ENCODE measurements at regions not wholly inside any gene's neighbourhood (a gene's known extent, or its start where the extent isn't known, plus 50 kb on each side); places are given as distances from the start of the nearest gene placed in this dataset.

GRCh38 chr2:7430421-7430868 is 513.2 kb downstream of the RNF144A start:
- H3K27me3 ChIP-seq, result no peaks in the 10 kb centered on the region
- intact Hi-C loops (cut with DNase I), result loop anchor here in 1 of 3 donors (10.0 kb wide), 1 partner anchor 234 kb away; no protein-coding TSS in a partner anchor
- no peak for FAIRE-seq
- no peak for DNase-seq
- H3K4me3 ChIP-seq, result peak overlapping the region in 1 of 4 donors; percentile 46
- H3K9me3 ChIP-seq, result no peaks in the 10 kb centered on the region
- H3K36me3 ChIP-seq, result no peaks in the 10 kb centered on the region
- no peak overlapping the region for H3K27ac ChIP-seq
- TF ChIP-seq CTCF (IDR thresholded peaks at IDR 0.05), result no peak
- 87 to 91% methylated on average over 10 of the region's 10 CpGs for WGBS, 2 donors
- H3K4me1 ChIP-seq, result no peaks in the 10 kb centered on the region
- no peak for ATAC-seq

- intact Hi-C loops (cut with DNase I), result loop anchor here in 1 of 3 donors (10.0 kb wide), 1 partner anchor 234 kb away; no protein-coding TSS in a partner anchor
- peak overlapping the region in 2 of 4 donors; percentile 6 to 18 for H3K27ac ChIP-seq
- TF ChIP-seq CTCF (IDR thresholded peaks at IDR 0.05), result no peak
Observed at GRCh38 chr2:7430869-7431641, 513.8 kb downstream of the RNF144A start.

GRCh38 chr2:7432436-7432835 is 515.2 kb downstream of the RNF144A start:
- DNase-seq, result no peak
- Histone ChIP-seq H3K9me3 (no peaks in the 10 kb centered on the region), H3K36me3 (no peaks in the 10 kb centered on the region), H3K4me3 (no peak overlapping the region), H3K27me3 (no peaks in the 10 kb centered on the region), H3K4me1 (no peaks in the 10 kb centered on the region), H3K27ac (no peak overlapping the region)
- intact Hi-C loops (cut with DNase I), result loop anchor here in 1 of 3 donors (10.0 kb wide), 1 partner anchor 232 kb away; no protein-coding TSS in a partner anchor
- 92 to 95% methylated on average over 4 of the region's 4 CpGs for WGBS, 2 donors
- no peak for ATAC-seq
- TF ChIP-seq CTCF (IDR thresholded peaks at IDR 0.05), result no peak
- FAIRE-seq, result no peak

More at GRCh38 chr2:7430869-7431641, 513.8 kb downstream of the RNF144A start:
- no peak for FAIRE-seq
- WGBS, 2 donors, result 20 to 22% methylated on average over 55 to 56 of the region's 56 CpGs
- Histone ChIP-seq H3K9me3 (no peaks in the 10 kb centered on the region), H3K36me3 (no peaks in the 10 kb centered on the region), H3K4me1 (no peaks in the 10 kb centered on the region), H3K4me3 (peak overlapping the region in 2 of 4 donors; percentile 25 to 46), H3K27me3 (no peaks in the 10 kb centered on the region)
- peak; percentile 11 to 71 (median 32) for DNase-seq
- peak; percentile 61 to 78 (median 72) for ATAC-seq

GRCh38 chr2:7436096-7436906 is 519.1 kb downstream of the RNF144A start:
- WGBS, 2 donors, result 85 to 91% methylated on average over 9 of the region's 9 CpGs
- Histone ChIP-seq H3K4me1 (no peaks in the 10 kb centered on the region), H3K9me3 (no peaks in the 10 kb centered on the region), H3K36me3 (no peaks in the 10 kb centered on the region), H3K27ac (no peak overlapping the region), H3K4me3 (no peak overlapping the region), H3K27me3 (no peaks in the 10 kb centered on the region)
- no peak for FAIRE-seq
- ATAC-seq, result no peak
- intact Hi-C loops (cut with DNase I), result loop anchor here in 1 of 3 donors (10.0 kb wide), 1 partner anchor 228 kb away; no protein-coding TSS in a partner anchor
- no peak for DNase-seq
- no peak for TF ChIP-seq CTCF (IDR thresholded peaks at IDR 0.05)
